BE2C (cell line): ENCODE measurements at regions not wholly inside any gene's neighbourhood (a gene's known extent, or its start where the extent isn't known, plus 50 kb on each side); places are given as distances from the start of the nearest gene placed in this dataset.

Experiments used
- DNase-seq: peaks from one replicate; pipeline ENCODE4 v3.0.0-alpha.2; 2020
- H3K27me3 ChIP-seq: fragments of 250-450 bp; sonication (Bioruptor Pico); 2 replicates; pipeline ENCODE4 v1.5.1; 2020; ENCODE audit warnings: mild to moderate bottlenecking
- H3K36me3 ChIP-seq: fragments of 250-450 bp; sonication (Bioruptor Pico); 2 replicates; pipeline ENCODE4 v1.5.1; 2020; ENCODE audit warnings: mild to moderate bottlenecking
- H3K4me1 ChIP-seq: fragments of 250-450 bp; sonication (Bioruptor Pico); 2 replicates; pipeline ENCODE4 v1.5.1; 2020
- H3K4me3 ChIP-seq: 2 replicates; pipeline ENCODE4 v1.5.1; 2011; ENCODE audit warnings: low read depth, low read length
- H3K9me3 ChIP-seq: fragments of 250-450 bp; sonication (Bioruptor Pico); 2 replicates; pipeline ENCODE4 v1.5.1; 2020
- TF ChIP-seq, protein P1 (sequence below): IDR thresholded peaks from 2 replicates; pipeline ENCODE4 v1.5.1; 2012; ENCODE audit warnings: mild to moderate bottlenecking, low read depth, low read length

DNA sequence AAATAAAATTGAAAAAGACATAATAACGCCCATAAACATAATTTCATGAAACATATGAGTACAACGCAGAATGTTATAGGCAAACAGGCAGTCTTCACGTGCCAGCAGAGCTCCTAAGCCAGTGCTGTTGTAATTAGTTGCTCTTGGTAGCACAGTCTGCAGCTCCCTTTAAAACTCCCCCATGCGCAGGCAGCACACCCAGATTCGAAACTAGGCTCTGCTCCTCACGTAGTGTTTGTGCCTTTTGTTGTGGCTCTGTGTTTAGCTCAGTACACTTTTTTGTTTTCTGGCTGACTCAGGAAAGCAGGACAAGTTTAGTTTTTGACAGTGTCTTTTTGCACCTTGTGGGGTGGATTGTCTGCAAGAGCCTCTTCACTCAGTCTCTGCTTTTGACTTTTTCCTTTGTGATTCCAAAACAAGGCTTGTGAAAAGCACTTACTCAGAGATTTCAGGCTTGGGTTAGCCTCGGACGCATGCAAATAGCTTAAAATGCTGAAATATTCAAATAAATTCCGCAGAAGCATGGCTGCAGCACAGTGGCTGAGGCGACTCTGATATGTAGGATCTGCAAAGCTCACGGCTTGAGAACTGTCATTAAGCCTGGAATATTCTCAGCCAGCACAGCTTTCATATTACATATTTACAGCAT lies 113.6 kb downstream of the IRX1 start:
- Histone ChIP-seq H3K27me3 (no peaks in the 10 kb centered on the region), H3K36me3 (no peaks in the 10 kb centered on the region), H3K4me3 (no peak overlapping the region), H3K4me1 (no peaks in the 10 kb centered on the region), H3K9me3 (no peaks in the 10 kb centered on the region)
- no peak for DNase-seq
- TF ChIP-seq, protein P1, sequence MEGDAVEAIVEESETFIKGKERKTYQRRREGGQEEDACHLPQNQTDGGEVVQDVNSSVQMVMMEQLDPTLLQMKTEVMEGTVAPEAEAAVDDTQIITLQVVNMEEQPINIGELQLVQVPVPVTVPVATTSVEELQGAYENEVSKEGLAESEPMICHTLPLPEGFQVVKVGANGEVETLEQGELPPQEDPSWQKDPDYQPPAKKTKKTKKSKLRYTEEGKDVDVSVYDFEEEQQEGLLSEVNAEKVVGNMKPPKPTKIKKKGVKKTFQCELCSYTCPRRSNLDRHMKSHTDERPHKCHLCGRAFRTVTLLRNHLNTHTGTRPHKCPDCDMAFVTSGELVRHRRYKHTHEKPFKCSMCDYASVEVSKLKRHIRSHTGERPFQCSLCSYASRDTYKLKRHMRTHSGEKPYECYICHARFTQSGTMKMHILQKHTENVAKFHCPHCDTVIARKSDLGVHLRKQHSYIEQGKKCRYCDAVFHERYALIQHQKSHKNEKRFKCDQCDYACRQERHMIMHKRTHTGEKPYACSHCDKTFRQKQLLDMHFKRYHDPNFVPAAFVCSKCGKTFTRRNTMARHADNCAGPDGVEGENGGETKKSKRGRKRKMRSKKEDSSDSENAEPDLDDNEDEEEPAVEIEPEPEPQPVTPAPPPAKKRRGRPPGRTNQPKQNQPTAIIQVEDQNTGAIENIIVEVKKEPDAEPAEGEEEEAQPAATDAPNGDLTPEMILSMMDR = no peak

DNA sequence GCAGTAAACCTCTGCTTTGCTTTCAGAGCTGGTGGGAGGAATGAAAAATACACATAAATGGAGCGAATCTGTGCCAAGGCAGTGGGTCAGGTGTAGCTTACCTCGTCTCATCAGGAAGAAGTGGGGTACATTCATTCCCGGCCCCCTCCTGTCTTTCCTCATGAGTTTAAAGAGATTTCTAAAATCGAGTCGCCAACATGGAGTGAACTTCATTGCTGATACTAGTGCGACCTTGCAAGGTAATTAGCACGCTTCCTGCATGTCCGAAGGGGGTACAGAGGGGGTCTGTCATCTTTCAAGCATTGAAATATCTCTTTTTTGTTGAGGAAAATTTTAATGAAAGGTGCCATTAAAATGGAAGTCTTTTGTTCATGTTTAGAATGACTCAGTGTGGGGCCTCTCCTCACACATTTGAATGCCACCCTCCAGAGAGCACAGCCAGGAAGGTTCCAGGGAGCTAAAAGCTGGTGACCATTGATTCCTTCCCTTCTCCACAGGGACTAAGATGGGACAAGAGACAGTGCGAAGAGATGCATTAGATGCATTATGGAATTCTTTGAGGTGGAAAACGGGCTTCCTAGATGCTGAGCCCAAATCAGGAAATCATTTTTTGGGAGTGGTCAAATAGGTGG lies 114.2 kb downstream of the IRX1 start:
- DNase-seq = no peak
- Histone ChIP-seq H3K9me3 (no peaks in the 10 kb centered on the region), H3K36me3 (no peaks in the 10 kb centered on the region), H3K4me3 (no peak overlapping the region), H3K4me1 (no peaks in the 10 kb centered on the region), H3K27me3 (no peaks in the 10 kb centered on the region)
- TF ChIP-seq, protein P1 = no peak

DNA sequence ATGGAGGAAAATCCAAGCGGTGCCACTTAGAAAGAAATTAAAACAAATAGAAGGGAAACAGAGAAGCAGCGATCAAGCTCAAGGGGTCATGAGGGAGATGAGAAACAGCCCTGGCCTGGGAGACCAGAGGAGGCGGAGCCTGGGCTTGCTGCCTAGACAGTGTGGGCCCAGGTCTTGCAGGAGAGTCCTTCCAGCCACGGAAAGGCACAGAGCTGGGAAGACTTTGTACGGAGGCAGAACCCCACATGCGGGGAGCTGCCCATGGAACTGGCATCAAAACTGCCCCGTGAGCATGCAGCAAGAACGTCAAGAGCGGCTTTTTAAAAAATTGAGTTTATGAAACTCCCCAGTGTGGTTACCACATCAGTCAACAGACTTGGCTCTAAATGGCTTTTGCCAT lies 119.4 kb downstream of the IRX1 start:
- Histone ChIP-seq H3K4me3 (no peak overlapping the region), H3K36me3 (no peaks in the 10 kb centered on the region), H3K4me1 (no peaks in the 10 kb centered on the region), H3K9me3 (no peaks in the 10 kb centered on the region), H3K27me3 (no peaks in the 10 kb centered on the region)
- no peak for DNase-seq
- TF ChIP-seq, protein P1 = no peak

DNA sequence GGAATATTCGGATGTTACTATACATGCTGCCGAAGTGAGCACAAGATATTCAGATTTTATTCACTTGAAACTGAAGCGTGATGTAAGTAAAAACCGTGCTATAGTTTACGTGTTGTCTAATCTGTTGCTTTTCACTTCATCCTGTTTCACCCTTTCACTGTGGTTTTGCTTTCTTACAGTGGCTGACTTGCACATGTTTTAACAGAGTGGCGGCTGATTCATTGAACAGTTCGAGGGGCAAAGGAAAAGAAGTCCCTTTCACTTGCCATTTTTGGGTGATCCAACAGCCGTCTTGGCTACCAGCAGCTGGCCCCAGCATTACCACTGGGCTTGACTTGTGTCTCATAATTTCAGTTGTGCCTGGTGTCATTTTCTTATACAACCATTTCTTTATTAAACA lies 134.0 kb downstream of the IRX1 start:
- no peaks in the 10 kb centered on the region for H3K36me3 ChIP-seq
- H3K4me1 ChIP-seq = no peaks in the 10 kb centered on the region
- no peak for DNase-seq
- no peaks in the 10 kb centered on the region for H3K27me3 ChIP-seq
- TF ChIP-seq, protein P1 = no peak
- H3K4me3 ChIP-seq = no peak overlapping the region
- H3K9me3 ChIP-seq = no peaks in the 10 kb centered on the region; the same call in none of the 2 replicates

DNA sequence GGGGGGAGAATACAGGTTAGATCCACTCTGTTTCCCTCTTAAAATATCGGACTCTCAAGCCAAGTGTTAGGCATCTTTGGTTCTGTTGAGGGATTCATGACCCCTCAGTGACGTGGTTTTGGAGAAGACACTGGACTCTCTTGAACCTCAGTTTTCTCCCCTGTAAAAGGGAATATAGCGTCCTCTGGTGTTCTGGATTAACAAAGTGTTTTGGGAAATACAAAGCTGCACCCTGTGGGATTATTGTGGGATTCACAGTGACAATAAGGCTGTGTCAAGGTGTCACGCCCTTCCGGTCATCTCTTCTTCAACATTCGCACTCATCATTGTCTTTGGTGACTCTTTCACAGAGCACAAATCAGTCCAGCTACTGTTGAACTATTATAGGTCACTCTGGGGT lies 139.0 kb downstream of the IRX1 start:
- H3K9me3 ChIP-seq = no peaks in the 10 kb centered on the region; the same call in none of the 2 replicates
- H3K4me3 ChIP-seq = no peak overlapping the region
- H3K4me1 ChIP-seq = no peaks in the 10 kb centered on the region
- H3K27me3 ChIP-seq = no peaks in the 10 kb centered on the region
- no peak for DNase-seq
- TF ChIP-seq, protein P1 = no peak
- H3K36me3 ChIP-seq = no peaks in the 10 kb centered on the region

DNA sequence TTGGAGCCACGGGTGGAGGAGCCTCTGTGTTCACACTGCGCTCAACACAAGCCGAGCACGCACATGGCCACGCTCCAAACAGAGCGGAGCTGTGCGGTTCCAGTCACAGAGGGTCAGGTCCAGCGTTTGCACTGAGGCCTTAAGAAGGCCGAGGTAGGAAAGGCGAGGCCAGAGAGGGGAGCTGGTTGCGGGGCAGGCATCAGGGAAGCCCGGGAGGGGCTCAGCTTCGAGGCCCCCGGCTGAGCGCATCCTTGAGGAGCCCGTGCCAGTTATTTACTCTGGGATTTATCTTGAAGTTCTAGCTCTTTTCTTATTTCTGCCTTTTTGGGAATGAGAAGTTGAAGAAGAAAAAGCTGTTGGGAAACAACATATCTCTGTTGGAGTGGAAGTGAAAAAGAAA lies 140.8 kb downstream of the IRX1 start:
- no peak overlapping the region for H3K4me3 ChIP-seq
- H3K9me3 ChIP-seq = no peaks in the 10 kb centered on the region; the same call in none of the 2 replicates
- H3K4me1 ChIP-seq = no peaks in the 10 kb centered on the region
- no peaks in the 10 kb centered on the region for H3K36me3 ChIP-seq
- no peaks in the 10 kb centered on the region for H3K27me3 ChIP-seq
- TF ChIP-seq, protein P1 = no peak
- DNase-seq = no peak
